ENCODE measurements at regions not wholly inside any gene's neighbourhood (a gene's known extent, or its start where the extent isn't known, plus 50 kb on each side); places are given as distances from the start of the nearest gene placed in this dataset.

DNA sequence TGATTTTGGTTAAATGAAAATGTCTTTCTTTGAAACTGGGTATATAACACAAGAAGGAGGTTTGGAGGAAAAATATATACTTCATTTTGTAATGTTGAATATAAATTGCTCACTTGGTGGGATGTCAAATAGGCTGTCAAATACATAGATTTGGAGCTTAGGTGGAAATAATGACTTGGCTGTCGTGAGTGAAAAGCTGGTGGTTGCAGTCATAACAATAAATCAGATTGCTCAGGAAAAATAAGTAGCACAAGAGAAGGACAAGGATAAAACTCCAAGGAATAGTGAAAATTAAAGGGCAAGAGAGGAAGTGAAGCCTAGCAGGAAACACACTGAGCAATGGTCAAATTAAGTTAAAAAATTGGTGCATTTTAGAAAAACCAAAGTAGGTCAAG, 253.0 kb upstream of the ANKRD50 start:
- H3K27ac ChIP-seq (ENCODE audit: extremely low read depth, low read depth, low read length): no peak overlapping the region
- H3K9ac ChIP-seq (ENCODE audit: insufficient read depth in 1 of 2, low read depth in 2 of 2, low read length in 2 of 2): no peak overlapping the region
- H3K36me3 ChIP-seq (ENCODE audit: control insufficient read depth, insufficient read depth, low read length): no peaks in the 10 kb centered on the region
- intact Hi-C loops (cut with micrococcal nuclease): no loop called here
- H2AFZ ChIP-seq (ENCODE audit: low read depth, low read length): no peak overlapping the region
- no peaks in the 10 kb centered on the region for H3K9me1 ChIP-seq (ENCODE audit: control insufficient read depth, insufficient read depth, low read length)
- no peak for ATAC-seq
- FAIRE-seq: no peak
- H4K20me1 ChIP-seq (replicated peaks; ENCODE audit: control insufficient read depth, insufficient read depth, low read length): no peaks in the 10 kb centered on the region
- ChIA-PET POLR2A (no interaction called here), CTCF (ENCODE audit: low intra/inter-chr PET ratio) (no interaction called here)
- in situ Hi-C loops (cut with MboI): no loop called here
- BruUV-seq (replicated peaks): no TSS peak
- no peaks in the 10 kb centered on the region for H3K4me1 ChIP-seq (replicated peaks in 1 of 2; ENCODE audit: control insufficient read depth in 2 of 2, insufficient read depth in 2 of 2, low read length in 2 of 2)
- DNase-seq (ENCODE audit: extremely low read depth in 1 of 4, low spot score in 3 of 4): no peak
- no peaks in the 10 kb centered on the region for H3K27me3 ChIP-seq (ENCODE audit: control insufficient read depth in 2 of 2, insufficient read depth in 2 of 2, low read length in 2 of 2)
- H3K4me2 ChIP-seq (ENCODE audit: insufficient read depth, low read length): no peak overlapping the region
- no peak overlapping the region for H3K4me3 ChIP-seq
- 0 out of 2 replicates have a peak, but pooled peaks cover 2% of the 10 kb centered on the region for H3K9me3 ChIP-seq (replicated peaks; ENCODE audit: control insufficient read depth, insufficient read depth, low read depth, low read length)
- H3K79me2 ChIP-seq (ENCODE audit: control insufficient read depth, insufficient read depth, low read length): no peaks in the 10 kb centered on the region
- 0% methylated on average over 1 of the region's 1 CpG for WGBS (ENCODE audit: insufficient coverage, low coverage, missing lambda C conversion rate)
- TF ChIP-seq ZZZ3 (IDR thresholded peaks at IDR 0.05) (no peak), JUN (IDR thresholded peaks at IDR 0.05; ENCODE audit: borderline replicate concordance, low read depth, low read length) (no peak), JUN (CRISPR knock-in tag; IDR thresholded peaks at IDR 0.05; ENCODE audit: borderline replicate concordance) (no peak), MEF2D (tag; conservative IDR thresholded peaks at IDR 0.05; ENCODE audit: low read depth) (no peak), ZNF592 (IDR thresholded peaks at IDR 0.05) (no peak), ZNF445 (CRISPR knock-in tag; IDR thresholded peaks at IDR 0.05; ENCODE audit: low read depth) (no peak), NBN (IDR thresholded peaks at IDR 0.05; ENCODE audit: low read depth) (no peak), CLOCK (CRISPR knock-in tag; IDR thresholded peaks at IDR 0.05; ENCODE audit: borderline replicate concordance) (no peak), SPI1 (IDR thresholded peaks at IDR 0.05; ENCODE audit: borderline replicate concordance, low read depth, low read length) (no peak), RHOXF2B (CRISPR knock-in tag; conservative IDR thresholded peaks at IDR 0.05) (no peak), SLC30A9 (CRISPR knock-in tag; IDR thresholded peaks at IDR 0.05) (no peak), SRSF3 (IDR thresholded peaks at IDR 0.05; ENCODE audit: insufficient read depth, low read length) (no peak)
- TF ChIP-seq, protein P1, sequence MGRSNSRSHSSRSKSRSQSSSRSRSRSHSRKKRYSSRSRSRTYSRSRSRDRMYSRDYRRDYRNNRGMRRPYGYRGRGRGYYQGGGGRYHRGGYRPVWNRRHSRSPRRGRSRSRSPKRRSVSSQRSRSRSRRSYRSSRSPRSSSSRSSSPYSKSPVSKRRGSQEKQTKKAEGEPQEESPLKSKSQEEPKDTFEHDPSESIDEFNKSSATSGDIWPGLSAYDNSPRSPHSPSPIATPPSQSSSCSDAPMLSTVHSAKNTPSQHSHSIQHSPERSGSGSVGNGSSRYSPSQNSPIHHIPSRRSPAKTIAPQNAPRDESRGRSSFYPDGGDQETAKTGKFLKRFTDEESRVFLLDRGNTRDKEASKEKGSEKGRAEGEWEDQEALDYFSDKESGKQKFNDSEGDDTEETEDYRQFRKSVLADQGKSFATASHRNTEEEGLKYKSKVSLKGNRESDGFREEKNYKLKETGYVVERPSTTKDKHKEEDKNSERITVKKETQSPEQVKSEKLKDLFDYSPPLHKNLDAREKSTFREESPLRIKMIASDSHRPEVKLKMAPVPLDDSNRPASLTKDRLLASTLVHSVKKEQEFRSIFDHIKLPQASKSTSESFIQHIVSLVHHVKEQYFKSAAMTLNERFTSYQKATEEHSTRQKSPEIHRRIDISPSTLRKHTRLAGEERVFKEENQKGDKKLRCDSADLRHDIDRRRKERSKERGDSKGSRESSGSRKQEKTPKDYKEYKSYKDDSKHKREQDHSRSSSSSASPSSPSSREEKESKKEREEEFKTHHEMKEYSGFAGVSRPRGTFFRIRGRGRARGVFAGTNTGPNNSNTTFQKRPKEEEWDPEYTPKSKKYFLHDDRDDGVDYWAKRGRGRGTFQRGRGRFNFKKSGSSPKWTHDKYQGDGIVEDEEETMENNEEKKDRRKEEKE (IDR thresholded peaks at IDR 0.05; ENCODE audit: borderline replicate concordance in 1 of 2, control insufficient read depth in 1 of 2, low read depth in 2 of 2, low read length in 1 of 2): no peak
